MV-4-11 (cell line): ENCODE measurements at regions not wholly inside any gene's neighbourhood (a gene's known extent, or its start where the extent isn't known, plus 50 kb on each side); places are given as distances from the start of the nearest gene placed in this dataset.

ENCODE experiments used
- DNase-seq: peaks from one replicate; lab custom pipeline; 2025; lab: John Stamatoyannopoulos, UW

- no peak for DNase-seq
These were observed 204.4 kb upstream of the PMEPA1 start for GRCh38 chr20:57914205-57914604.

- DNase-seq: no peak
These were observed 203.5 kb upstream of the PMEPA1 start for GRCh38 chr20:57913156-57913930.

- no peak for DNase-seq
These were observed 202.4 kb upstream of the PMEPA1 start for GRCh38 chr20:57912227-57912582.

GRCh38 chr20:57911512-57912226 lies 201.9 kb upstream of the PMEPA1 start:
- no peak for DNase-seq

GRCh38 chr20:57910716-57911115 lies 200.9 kb upstream of the PMEPA1 start:
- DNase-seq: no peak

GRCh38 chr20:57909763-57910331 lies 200.0 kb upstream of the PMEPA1 start:
- no peak for DNase-seq

DNA sequence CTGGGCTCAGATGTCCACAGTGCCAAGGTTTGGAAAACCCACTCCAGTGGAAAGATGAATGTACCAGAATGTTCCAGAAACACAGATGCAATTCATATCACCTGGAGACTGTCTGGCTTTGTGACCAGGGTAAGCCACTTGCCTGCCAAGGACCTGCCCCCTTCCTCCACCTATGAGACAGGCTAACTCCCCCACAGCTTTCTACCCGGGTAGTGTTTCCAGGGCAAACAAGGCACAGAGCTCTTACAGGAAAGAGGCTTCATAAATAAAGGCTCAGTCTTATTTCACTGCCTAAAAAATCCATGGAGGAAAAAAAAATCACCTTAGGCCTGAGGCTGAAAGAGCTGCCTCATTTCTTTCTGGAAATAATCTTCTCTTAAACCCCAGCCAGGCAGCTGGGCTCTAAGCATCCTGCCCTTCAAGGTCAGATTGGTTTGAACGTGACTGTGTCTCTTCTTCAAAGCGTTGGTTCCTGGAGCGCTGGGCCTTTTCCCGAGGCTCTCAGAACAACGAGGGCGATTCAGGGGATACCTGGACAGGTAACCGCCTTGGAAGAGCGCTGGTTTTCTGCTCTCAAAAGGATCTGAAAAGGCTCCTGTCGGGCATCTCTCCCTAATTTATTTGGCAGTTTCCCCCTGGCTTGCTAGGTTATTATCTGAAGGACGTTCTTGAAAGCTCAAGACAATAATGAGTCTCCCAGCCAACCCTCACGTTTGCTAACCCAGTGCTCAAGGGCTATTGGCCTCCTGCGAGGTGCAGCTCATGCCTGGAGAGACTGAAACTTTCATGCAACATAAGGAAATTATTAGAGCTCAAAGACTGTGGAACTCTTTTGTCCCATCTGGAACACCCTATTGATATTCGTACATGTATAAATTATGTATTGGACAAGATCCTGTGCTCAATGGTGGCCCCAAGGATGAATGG lies 199.2 kb upstream of the PMEPA1 start:
- no peak for DNase-seq

- no peak for DNase-seq
These were observed 198.4 kb upstream of the PMEPA1 start for GRCh38 chr20:57908226-57908625.

DNA sequence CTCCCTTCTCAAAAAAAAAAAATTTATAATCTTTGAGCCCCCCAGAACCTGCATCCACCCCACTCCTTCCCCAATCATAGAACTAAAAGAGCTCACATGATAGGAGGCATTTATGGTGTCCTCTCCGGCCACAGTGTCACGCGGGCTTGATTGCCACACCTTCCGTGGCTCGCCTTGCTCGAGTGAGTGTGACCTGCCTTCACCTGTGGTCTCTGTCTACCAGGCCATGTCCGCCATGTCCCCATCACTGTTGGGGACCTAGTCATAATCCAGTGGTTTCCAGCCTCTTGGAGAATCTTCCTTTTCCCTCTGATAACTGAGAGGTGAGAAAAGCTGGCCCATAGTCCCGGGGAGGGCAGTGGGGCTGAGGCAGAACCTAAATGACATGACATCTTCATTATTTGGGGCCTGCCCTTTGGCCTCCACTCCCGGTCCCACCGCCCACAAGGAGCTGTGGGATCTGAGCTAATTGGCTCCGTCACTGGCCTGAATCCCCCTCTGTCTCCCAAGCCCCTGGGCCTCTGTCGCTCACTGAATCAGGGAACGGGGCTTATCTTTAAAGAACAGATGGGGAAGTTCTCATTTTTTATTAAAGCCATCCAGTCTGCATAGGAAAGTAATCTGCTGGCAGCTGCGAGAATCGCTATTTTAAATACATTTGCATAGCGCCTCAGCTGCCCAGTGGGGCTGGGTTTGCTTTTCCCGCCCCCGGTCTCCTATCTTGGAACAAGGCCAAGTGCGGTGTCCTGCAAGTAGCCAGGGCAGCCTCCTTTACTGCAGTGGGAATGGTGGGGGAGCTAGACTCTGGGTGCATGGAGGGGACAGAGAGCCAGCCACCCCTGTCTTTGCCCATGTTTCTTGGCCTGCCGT lies 197.6 kb upstream of the PMEPA1 start:
- DNase-seq: no peak

DNA sequence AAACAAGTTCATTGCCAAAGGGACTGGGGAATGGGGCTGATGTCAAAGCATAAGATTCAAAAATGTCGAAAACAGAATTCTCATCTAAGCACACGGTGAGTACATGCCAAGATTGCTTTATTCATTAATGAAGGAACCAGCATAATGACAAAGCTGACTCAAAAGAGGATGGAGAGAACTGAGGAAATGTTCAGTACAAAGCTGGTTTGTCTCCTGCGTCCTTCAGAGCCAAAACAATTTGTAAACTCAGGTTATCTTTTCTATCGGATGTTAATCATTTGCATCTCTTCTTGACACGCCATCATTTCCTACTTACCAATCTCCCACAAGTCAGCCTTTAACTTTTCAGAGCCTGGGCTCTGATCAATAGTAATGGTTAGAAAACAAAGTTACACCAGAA lies 195.6 kb upstream of the PMEPA1 start:
- DNase-seq: no peak

- peak; percentile 80 for DNase-seq
These were observed 194.7 kb upstream of the PMEPA1 start for GRCh38 chr20:57904314-57905105.

- DNase-seq: peak; percentile 81
These were observed 192.7 kb upstream of the PMEPA1 start for GRCh38 chr20:57902473-57902872.

GRCh38 chr20:57901526-57901925 lies 191.7 kb upstream of the PMEPA1 start:
- DNase-seq: no peak

DNA sequence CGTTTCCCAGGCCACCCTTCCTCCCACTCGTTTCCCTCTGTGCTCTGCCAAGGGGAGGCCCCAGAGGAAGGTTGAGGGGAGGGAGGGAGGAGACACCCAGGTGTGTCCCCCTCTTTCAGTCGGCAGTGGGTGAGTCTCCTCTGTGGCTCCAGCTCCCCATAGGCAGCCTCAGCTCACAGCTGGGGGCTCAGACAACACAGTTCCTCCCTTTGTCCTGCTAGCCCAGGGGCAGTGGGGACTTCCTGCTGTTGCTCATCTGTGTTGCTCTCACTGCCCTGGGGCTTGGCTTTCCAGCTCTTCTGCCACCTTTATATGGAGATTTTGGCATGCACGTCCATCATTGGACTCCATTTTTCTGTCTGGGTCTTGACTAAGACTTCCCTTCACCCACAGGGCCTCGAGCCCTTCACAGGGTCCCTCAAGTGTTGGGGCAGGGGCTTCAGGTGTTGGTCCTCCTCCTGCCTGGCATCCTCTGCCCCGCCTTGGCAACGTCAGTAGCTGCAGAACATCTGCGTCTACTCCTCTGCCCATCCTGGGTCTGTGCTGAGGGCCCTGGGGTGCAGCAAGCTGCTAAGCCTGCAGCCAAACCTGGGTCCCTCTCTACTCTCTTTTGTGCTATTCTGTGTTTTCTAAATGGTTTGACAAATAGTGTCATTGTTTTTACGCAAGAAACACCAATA lies 190.6 kb upstream of the PMEPA1 start:
- DNase-seq: no peak

DNA sequence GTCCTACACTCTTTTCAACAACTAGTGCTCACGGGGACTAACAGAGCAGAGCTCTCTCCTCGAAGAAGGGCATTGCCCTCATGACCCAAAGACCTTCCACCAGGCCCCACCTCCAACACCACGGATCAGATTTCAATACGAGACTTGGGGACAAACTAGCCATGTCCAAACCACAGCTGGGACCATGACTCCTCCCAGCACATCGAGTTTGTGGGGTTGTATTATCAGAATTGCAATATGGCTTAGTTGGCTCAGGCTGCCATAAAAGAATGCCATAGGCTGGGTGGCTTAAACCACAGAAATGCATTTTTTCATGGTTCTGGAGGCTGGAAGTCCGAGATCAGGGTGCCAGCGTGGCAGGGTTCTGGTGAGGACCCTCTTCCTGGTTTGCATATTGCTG lies 189.7 kb upstream of the PMEPA1 start:
- no peak for DNase-seq

DNA sequence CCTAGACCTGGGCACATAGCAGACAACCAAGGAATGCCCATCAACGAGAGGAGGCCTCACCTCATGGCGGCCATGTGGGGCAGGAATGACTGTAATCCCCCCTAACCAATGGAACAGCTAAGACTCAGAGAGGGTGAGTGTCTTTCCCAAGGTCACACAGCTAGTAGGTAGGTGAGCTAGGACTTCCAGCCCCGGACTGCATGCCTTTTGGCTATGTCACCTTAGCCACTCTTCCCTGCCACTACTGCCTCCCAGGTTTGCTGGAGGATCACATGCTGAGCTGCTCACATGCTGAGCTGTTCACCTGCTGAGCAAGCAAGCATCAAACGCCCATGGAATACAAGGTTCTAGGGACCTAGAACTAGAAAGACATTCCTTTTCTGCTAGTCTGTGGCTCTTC lies 188.5 kb upstream of the PMEPA1 start:
- DNase-seq: no peak

DNA sequence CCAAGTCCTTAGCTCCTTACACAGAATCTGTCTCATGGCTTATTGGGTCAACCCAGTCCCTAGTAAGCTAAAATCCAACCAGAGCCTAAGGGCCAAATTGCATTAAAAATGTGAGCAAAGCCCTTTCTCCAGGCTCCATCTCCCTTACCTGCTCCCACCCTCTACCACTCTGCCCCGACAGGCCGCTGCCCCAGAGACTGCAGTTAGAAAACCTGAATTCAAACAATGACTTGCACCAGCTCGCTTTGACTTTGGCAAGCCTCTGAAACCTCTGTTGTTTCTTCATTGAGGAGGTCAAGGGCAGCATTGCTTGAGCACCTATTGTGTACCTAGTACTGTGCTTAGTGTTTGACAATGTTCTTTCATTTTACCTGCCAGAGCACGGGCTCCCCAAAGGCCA lies 188.1 kb upstream of the PMEPA1 start:
- DNase-seq: no peak

DNA sequence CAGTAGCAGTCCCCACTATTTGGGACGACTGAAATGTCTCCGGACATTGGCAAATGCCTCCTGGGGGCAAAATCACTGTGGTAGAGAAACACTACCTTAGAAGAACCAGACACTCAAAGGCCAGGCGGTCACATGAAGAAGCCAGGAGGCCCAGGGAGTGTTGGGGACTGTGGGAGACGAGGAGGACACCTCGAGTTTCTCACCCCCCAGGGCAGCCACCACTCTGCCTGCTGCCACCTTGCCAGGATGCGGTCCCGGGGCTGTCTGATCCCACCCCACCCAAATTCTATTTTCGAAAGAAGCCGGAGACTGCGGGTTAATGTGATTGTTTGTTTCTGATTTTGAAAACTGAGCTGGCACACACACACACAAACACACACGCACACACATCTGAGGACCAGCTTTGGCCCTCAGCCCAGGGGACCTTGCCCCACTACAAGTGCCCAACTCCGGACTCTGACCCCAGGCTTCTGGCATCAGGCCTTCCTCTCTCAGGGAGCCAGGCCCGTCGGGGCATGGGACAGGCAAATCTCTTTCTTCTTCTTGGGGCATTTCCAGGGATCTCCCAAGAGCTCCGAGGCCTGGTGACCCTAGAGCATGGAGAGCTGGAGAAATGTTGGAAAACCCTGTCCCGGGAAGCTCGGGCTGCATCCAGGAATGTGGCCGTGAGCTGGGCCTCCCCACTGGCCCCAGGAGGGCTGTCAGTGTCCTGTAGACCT lies 187.5 kb upstream of the PMEPA1 start:
- DNase-seq: no peak

DNA sequence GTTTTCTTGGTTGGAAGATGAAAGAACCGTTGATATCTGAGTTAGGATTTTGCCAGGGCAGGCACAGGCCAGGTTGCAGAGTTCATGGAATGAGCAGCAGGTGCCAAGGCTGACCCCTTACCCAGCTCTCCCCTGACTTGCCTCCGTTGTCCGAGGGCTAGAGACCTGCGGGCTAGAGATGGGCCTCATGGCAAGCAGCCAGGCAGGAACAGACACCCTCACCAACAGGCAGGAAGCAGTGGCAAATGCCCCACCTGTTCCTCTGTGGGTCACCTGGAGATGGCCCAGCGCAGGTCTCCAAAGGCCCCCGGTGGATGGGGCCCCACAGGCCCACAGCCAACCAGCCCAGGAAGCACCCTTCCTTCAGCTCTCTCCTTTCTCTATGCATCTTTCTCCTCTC lies 186.7 kb upstream of the PMEPA1 start:
- DNase-seq: no peak
